ENCODE measurements at regions not wholly inside any gene's neighbourhood (a gene's known extent, or its start where the extent isn't known, plus 50 kb on each side); places are given as distances from the start of the nearest gene placed in this dataset.
"Not testable (repeated sequence)": the region's sequence is repeated elsewhere in the genome, so short reads cannot be mapped to it uniquely, and the experiment has no call there.

- 43 to 80% (median 69%) methylated on average over 3 of the region's 3 CpGs for WGBS, 5 donors
- H3K27me3 ChIP-seq (replicated peaks in 1 of 7), result no peaks in the 10 kb centered on the region
These were observed 384.5 kb downstream of the NAF1 start for GRCh38 chr4:162782096-162782777.

DNA sequence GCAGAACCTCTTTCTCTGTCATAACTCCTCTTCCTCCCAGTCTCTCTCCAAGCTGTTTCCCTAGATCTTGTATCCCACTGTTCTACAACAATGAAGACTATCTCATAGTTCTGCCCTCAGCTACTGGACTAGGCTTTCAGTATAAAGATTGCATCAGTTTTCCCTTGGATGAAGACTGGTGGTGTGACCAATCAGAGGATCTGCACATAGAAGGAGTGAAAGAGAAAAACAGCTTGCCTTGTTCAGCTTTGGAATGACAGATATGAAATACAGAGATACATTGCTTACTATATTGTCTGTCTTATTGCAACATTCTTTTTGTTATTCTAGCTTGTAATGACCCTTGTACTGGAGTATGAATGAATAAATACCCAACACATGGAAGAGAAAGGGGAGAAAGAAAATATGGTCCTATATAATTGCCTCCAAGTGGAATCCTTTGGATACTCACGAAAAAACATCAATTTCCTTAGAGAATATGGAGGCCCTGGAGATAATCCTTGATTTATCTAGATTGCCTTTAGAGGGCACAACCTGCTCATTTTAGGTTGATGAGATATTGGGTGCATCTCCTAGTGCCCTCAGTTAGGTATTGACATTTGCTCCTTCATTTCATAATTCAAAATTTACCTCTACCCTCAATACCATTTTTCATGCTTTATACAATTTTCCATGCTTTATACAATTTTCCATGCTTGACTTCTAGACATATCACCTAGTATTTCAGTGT lies 395.8 kb downstream of the NAF1 start:
- Histone ChIP-seq H3K4me1 (no peaks in the 10 kb centered on the region), H3K36me3 (no peaks in the 10 kb centered on the region), H3K27ac (no peak overlapping the region), H3K4me3 (no peak overlapping the region), H3K9me3 (no peaks in the 10 kb centered on the region), H3K27me3 (replicated peaks in 1 of 7) (no peaks in the 10 kb centered on the region)
- DNase-seq, result no peak
- intact Hi-C loops (cut with DNase I; ENCODE audit: low total_unique reads), result no loop called here
- no peak for TF ChIP-seq POLR2AphosphoS5 (IDR thresholded peaks at IDR 0.05)
- no peak for TF ChIP-seq CTCF (IDR thresholded peaks at IDR 0.05 in 8 of 11, conservative IDR thresholded peaks at IDR 0.05 in 3 of 11)
- TF ChIP-seq POLR2A (IDR thresholded peaks at IDR 0.05), result no peak
- WGBS, 5 donors, result 49 to 89% (median 75%) methylated on average over 1 of the region's 1 CpG

More at GRCh38 chr4:162782096-162782777, 384.5 kb downstream of the NAF1 start:
- no peaks in the 10 kb centered on the region for H3K36me3 ChIP-seq
- no peaks in the 10 kb centered on the region for H3K4me1 ChIP-seq
- no peaks in the 10 kb centered on the region for H3K9me3 ChIP-seq
- TF ChIP-seq POLR2A (IDR thresholded peaks at IDR 0.05) (no peak), CTCF (IDR thresholded peaks at IDR 0.05 in 8 of 11, conservative IDR thresholded peaks at IDR 0.05 in 3 of 11) (no peak), POLR2AphosphoS5 (IDR thresholded peaks at IDR 0.05) (no peak)
- DNase-seq, result no peak
- H3K27ac ChIP-seq, result no peak overlapping the region
- H3K4me3 ChIP-seq, result no peak overlapping the region
- intact Hi-C loops (cut with DNase I; ENCODE audit: low total_unique reads), result no loop called here

GRCh38 chr4:162767083-162767482 lies 399.6 kb downstream of the NAF1 start:
- 60 to 86% (median 74%) methylated on average over 3 of the region's 3 CpGs for WGBS, 5 donors
- TF ChIP-seq POLR2A (IDR thresholded peaks at IDR 0.05) (no peak), POLR2AphosphoS5 (IDR thresholded peaks at IDR 0.05) (no peak), CTCF (IDR thresholded peaks at IDR 0.05 in 8 of 11, conservative IDR thresholded peaks at IDR 0.05 in 3 of 11) (no peak)
- Histone ChIP-seq H3K36me3 (no peaks in the 10 kb centered on the region), H3K4me1 (no peaks in the 10 kb centered on the region), H3K27ac (no peak overlapping the region), H3K27me3 (replicated peaks in 1 of 7) (no peaks in the 10 kb centered on the region), H3K9me3 (no peaks in the 10 kb centered on the region), H3K4me3 (no peak overlapping the region)
- no peak for DNase-seq
- intact Hi-C loops (cut with DNase I; ENCODE audit: low total_unique reads), result no loop called here

DNA sequence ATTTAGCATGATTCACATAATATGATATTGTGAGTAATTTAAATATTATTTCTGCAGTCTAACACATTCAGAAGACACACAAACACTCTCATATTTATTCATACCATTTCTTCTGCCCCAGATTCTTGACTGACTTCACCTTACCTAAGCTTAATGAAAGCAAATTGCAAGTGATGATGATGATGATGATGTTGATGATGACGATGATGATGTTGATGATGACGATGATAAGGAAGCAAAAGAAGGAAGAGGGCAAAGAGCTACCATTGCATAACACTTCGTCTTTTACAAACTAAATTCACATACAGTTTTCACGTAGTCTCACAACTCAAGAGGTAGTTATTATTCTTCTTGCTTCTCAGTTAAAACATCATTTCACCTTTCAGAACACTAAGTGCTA lies 404.7 kb downstream of the NAF1 start:
- no peaks in the 10 kb centered on the region for H3K4me1 ChIP-seq
- H3K4me3 ChIP-seq, result no peak overlapping the region
- H3K27ac ChIP-seq, result no peak overlapping the region
- H3K27me3 ChIP-seq (replicated peaks in 1 of 7), result no peaks in the 10 kb centered on the region
- no peaks in the 10 kb centered on the region for H3K36me3 ChIP-seq
- 58 to 70% (median 66%) methylated on average over 4 of the region's 4 CpGs for WGBS, 5 donors
- no peak for DNase-seq
- intact Hi-C loops (cut with DNase I; ENCODE audit: low total_unique reads), result no loop called here
- no peaks in the 10 kb centered on the region for H3K9me3 ChIP-seq
- TF ChIP-seq POLR2AphosphoS5 (IDR thresholded peaks at IDR 0.05), result no peak
- no peak for TF ChIP-seq POLR2A (IDR thresholded peaks at IDR 0.05)
- no peak for TF ChIP-seq CTCF (IDR thresholded peaks at IDR 0.05 in 8 of 11, conservative IDR thresholded peaks at IDR 0.05 in 3 of 11)

- H3K27me3 ChIP-seq (replicated peaks in 1 of 7); H3K36me3 ChIP-seq; DNase-seq; intact Hi-C loops (cut with DNase I; ENCODE audit: low total_unique reads); H3K4me3 ChIP-seq; H3K4me1 ChIP-seq; H3K9me3 ChIP-seq; H3K27ac ChIP-seq: not testable (repeated sequence)
- WGBS, 5 donors, result 83 to 95% (median 92%) methylated on average over 8 to 11 of the region's 11 CpGs
These were observed 426.5 kb downstream of the NAF1 start for GRCh38 chr4:162740228-162740627.

DNA sequence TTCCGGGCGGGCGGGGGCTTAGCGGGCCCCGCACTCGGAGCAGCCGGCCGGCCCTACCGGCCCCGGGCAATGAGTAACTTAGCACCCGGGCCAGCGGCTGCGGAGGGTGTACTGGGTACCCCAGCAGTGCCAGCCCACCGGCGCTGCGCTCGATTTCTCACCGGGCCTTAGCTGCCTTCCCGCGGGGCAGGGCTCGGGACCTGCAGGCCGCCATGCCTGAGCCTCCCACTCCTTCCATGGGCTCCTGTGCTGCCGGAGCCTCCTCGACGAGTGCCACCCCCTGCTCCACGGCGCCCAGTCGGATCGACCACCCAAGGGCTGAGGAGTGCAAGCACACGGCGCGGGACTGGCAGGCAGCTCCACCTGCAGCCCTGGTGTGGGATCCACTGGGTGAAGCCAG lies 427.1 kb downstream of the NAF1 start:
- H3K4me1 ChIP-seq; DNase-seq; intact Hi-C loops (cut with DNase I; ENCODE audit: low total_unique reads); H3K4me3 ChIP-seq; H3K27me3 ChIP-seq (replicated peaks in 1 of 7); H3K9me3 ChIP-seq; H3K27ac ChIP-seq; H3K36me3 ChIP-seq: not testable (repeated sequence)
- WGBS, 5 donors, result 95 to 100% (median 96%) methylated on average over 8 to 32 of the region's 32 CpGs

Measured in spleen (tissue), 11 donors.